ENCODE measurements at regions not wholly inside any gene's neighbourhood (a gene's known extent, or its start where the extent isn't known, plus 50 kb on each side); places are given as distances from the start of the nearest gene placed in this dataset.

GRCh38 chr7:24152356-24152755 lies 131.6 kb upstream of the NPY start (continued):
- no peak for TF ChIP-seq RXRA (IDR thresholded peaks at IDR 0.05; ENCODE audit: borderline replicate concordance, low read depth)

- Histone ChIP-seq H2AFZ (ENCODE audit: low read depth) (no peak overlapping the region), H3K27me3 (ENCODE audit: insufficient read depth) (no peaks in the 10 kb centered on the region), H3K9me2 (no peaks in the 10 kb centered on the region), H3K27ac (ENCODE audit: low read depth in 2 of 2, low read length in 1 of 2) (no peak overlapping the region), H3K9me3 (peaks cover 10% of the 10 kb centered on the region; the same call in 1 of the 2 replicates), H3K79me2 (ENCODE audit: insufficient read depth) (no peaks in the 10 kb centered on the region), H3K9ac (no peak overlapping the region), H3K36me3 (replicated peaks in 1 of 2; ENCODE audit: control insufficient read depth in 1 of 2, insufficient read depth in 2 of 2, low read length in 1 of 2) (no peaks in the 10 kb centered on the region), H3K4me3 (ENCODE audit: low read depth in 2 of 2, low read length in 1 of 2) (no peak overlapping the region), H3K4me2 (no peak overlapping the region), H3F3A (replicated peaks; ENCODE audit: insufficient read depth) (no peaks in the 10 kb centered on the region), H4K20me1 (ENCODE audit: insufficient read depth) (no peaks in the 10 kb centered on the region), H3K4me1 (ENCODE audit: control insufficient read depth in 1 of 2, insufficient read depth in 2 of 2, low read depth in 1 of 2, low read length in 1 of 2) (no peaks in the 10 kb centered on the region)
- TF ChIP-seq EP300 (IDR thresholded peaks at IDR 0.05; ENCODE audit: borderline replicate concordance in 1 of 2, low read depth in 1 of 2, low read length in 1 of 2) (no peak), USF1 (IDR thresholded peaks at IDR 0.05; ENCODE audit: borderline replicate concordance, low read depth) (no peak), RAD21 (IDR thresholded peaks at IDR 0.05; ENCODE audit: low read length) (no peak), TCF12 (IDR thresholded peaks at IDR 0.05) (no peak), TAF1 (IDR thresholded peaks at IDR 0.05; ENCODE audit: borderline replicate concordance, low read depth, low read length) (no peak), YY1 (IDR thresholded peaks at IDR 0.05; ENCODE audit: low read depth) (no peak), ELF1 (IDR thresholded peaks at IDR 0.05) (no peak), MAX (IDR thresholded peaks at IDR 0.05; ENCODE audit: low read depth) (no peak), SIN3A (IDR thresholded peaks at IDR 0.05; ENCODE audit: borderline replicate concordance, low read depth, low read length) (no peak)
- DNase-seq: no peak
- ChIA-PET POLR2A (no interaction called here), CTCF (no interaction called here)
- WGBS (ENCODE audit: low lambda C conversion rate): 47% methylated on average over 6 of the region's 6 CpGs
Observed at GRCh38 chr7:24152877-24153472, 131.0 kb upstream of the NPY start.

GRCh38 chr7:24157666-24158065 lies 126.3 kb upstream of the NPY start:
- Histone ChIP-seq H3K4me2 (no peak overlapping the region), H3K79me2 (ENCODE audit: insufficient read depth) (no peaks in the 10 kb centered on the region), H3F3A (replicated peaks; ENCODE audit: insufficient read depth) (no peaks in the 10 kb centered on the region), H2AFZ (ENCODE audit: low read depth) (no peak overlapping the region), H3K9me3 (no peaks in the 10 kb centered on the region), H3K9me2 (no peaks in the 10 kb centered on the region), H3K36me3 (replicated peaks in 1 of 2; ENCODE audit: control insufficient read depth in 1 of 2, insufficient read depth in 2 of 2, low read length in 1 of 2) (no peaks in the 10 kb centered on the region), H3K27me3 (ENCODE audit: insufficient read depth) (no peaks in the 10 kb centered on the region), H3K9ac (no peak overlapping the region), H3K4me1 (ENCODE audit: control insufficient read depth in 1 of 2, insufficient read depth in 2 of 2, low read depth in 1 of 2, low read length in 1 of 2) (no peaks in the 10 kb centered on the region), H3K4me3 (ENCODE audit: low read depth in 2 of 2, low read length in 1 of 2) (no peak overlapping the region), H4K20me1 (ENCODE audit: insufficient read depth) (no peaks in the 10 kb centered on the region), H3K27ac (ENCODE audit: low read depth in 2 of 2, low read length in 1 of 2) (no peak overlapping the region)
- 95% methylated on average over 3 of the region's 3 CpGs for WGBS (ENCODE audit: low lambda C conversion rate)
- CTCF ChIA-PET: interaction anchor here (1.8 kb wide), 1 partner anchor 224 kb away, joined by 5 read pairs; no protein-coding TSS in a partner anchor
- TF ChIP-seq USF1 (IDR thresholded peaks at IDR 0.05; ENCODE audit: borderline replicate concordance, low read depth): no peak
- no peak for TF ChIP-seq RCOR1 (IDR thresholded peaks at IDR 0.05; ENCODE audit: low read length)
- no peak for TF ChIP-seq RAD21 (IDR thresholded peaks at IDR 0.05; ENCODE audit: low read length)
- no peak for TF ChIP-seq GABPA (IDR thresholded peaks at IDR 0.05; ENCODE audit: low read depth)
- no peak for TF ChIP-seq USF2 (IDR thresholded peaks at IDR 0.05; ENCODE audit: borderline replicate concordance, low read depth, low read length)
- no peak for TF ChIP-seq SMC3 (IDR thresholded peaks at IDR 0.05; ENCODE audit: low read depth, low read length)
- TF ChIP-seq SIN3A (IDR thresholded peaks at IDR 0.05; ENCODE audit: borderline replicate concordance, low read depth, low read length): no peak
- TF ChIP-seq YY1 (IDR thresholded peaks at IDR 0.05; ENCODE audit: low read depth): no peak
- TF ChIP-seq FOSL2 (IDR thresholded peaks at IDR 0.05; ENCODE audit: borderline replicate concordance, low read depth): no peak
- POLR2A ChIA-PET: no interaction called here
- DNase-seq: no peak

Measured in SK-N-SH (cell line).